SK-N-MC (cell line): ENCODE measurements at regions not wholly inside any gene's neighbourhood (a gene's known extent, or its start where the extent isn't known, plus 50 kb on each side); places are given as distances from the start of the nearest gene placed in this dataset.

ENCODE experiments used
- DNase-seq: peaks from one replicate; pipeline ENCODE4 v3.0.0-alpha.2; 2011; ENCODE audit warnings: low read depth, low spot score
- H3K27ac ChIP-seq: fragments of 200-600 bp; sonication (generic); 2 replicates; pipeline ENCODE4 v1.5.1; 2016; ENCODE audit warnings: mixed run types
- H3K36me3 ChIP-seq: fragments of 200-600 bp; sonication (generic); 2 replicates; pipeline ENCODE4 v1.6.1; 2017; ENCODE audit warnings: antibody characterized with exemption, low read length, mixed read lengths; ENCODE audit not compliant: insufficient read depth
- H3K4me3 ChIP-seq: fragments of 200-600 bp; sonication (generic); 2 replicates; pipeline ENCODE4 v1.5.1; 2016
- H3K9ac ChIP-seq: fragments of 200-600 bp; sonication (generic); 2 replicates; pipeline ENCODE4 v1.8.0; 2017; ENCODE audit warnings: mixed run types, mixed read lengths; ENCODE audit not compliant: insufficient read length
- H3K9me3 ChIP-seq: fragments of 200-600 bp; sonication (generic); 2 replicates; pipeline ENCODE4 v1.6.1; 2017; ENCODE audit warnings: low read depth, mild to moderate bottlenecking, antibody characterized with exemption, low read length, moderate library complexity, mixed read lengths
- EZH2 ChIP-seq: fragments of 200-600 bp; sonication (generic); IDR thresholded peaks from one replicate; pipeline ENCODE4 v1.6.1; 2017; ENCODE audit warnings: antibody characterized with exemption
- FOXP2 ChIP-seq: optimal IDR thresholded peaks from 2 replicates; pipeline ENCODE3; 2011; ENCODE audit warnings: mild to moderate bottlenecking, moderate library complexity; ENCODE audit not compliant: insufficient read depth; ENCODE audit errors: extremely low read length, control extremely low read depth
- POLR2AphosphoS5 ChIP-seq: IDR thresholded peaks from 2 replicates; pipeline ENCODE4 v1.6.1; 2012; ENCODE audit warnings: mild to moderate bottlenecking, low read depth, low read length, borderline replicate concordance

DNA sequence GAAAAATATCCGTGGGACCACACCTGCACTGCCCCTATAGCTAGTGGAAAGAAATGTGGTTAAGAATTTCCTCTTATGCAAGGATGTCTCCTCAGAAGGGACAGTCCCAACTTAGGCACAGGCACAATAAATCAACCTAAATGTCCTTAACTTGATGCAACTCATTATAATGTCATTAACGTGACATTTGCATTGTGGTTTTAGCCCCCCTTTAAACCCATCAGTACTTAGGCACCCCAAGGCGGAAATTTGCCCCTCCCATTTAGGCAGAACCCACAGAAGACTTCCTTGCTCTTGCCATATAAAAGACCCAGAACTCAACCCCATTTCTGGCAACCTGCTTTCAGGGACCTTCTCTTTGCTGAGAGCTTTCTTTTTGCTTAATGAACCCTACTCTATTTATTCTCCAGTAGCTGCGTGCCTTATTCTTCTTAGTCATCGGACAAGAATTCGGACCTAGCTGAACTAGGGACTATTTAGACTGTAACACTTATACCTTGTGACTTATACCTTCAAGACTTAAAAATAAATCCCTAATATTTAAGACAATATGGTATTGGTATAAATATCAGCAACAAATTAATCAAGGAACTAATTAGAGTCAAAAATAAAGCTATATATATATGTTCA, 1281.6 kb upstream of the TMEFF2 start:
- no peak overlapping the region for H3K9ac ChIP-seq
- no peak overlapping the region for H3K27ac ChIP-seq
- no peak for DNase-seq
- no peak overlapping the region for H3K4me3 ChIP-seq
- no peaks in the 10 kb centered on the region for H3K36me3 ChIP-seq
- no peak for TF ChIP-seq EZH2
- no peak for TF ChIP-seq POLR2AphosphoS5
- TF ChIP-seq FOXP2: no peak
- no peaks in the 10 kb centered on the region for H3K9me3 ChIP-seq

DNA sequence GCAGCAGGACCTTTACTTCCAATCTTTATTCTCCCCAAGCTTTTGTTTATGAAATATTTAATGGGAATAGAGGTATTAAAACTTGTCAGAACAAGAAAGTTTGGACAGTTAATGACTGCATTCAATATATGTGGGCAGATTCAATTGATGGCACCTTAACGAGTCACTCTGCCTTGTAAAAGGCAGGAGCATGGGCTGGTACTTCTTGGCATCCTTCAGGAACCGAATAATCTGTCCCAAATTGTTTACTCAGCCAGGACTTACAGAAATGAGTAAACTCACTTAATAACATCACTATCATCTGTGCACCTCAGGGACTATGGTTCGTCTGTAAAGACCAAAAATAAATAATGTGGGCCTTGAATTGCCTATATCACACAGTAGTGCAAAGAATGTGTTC, 1280.3 kb upstream of the TMEFF2 start:
- Histone ChIP-seq H3K27ac (no peak overlapping the region), H3K9me3 (no peaks in the 10 kb centered on the region), H3K4me3 (no peak overlapping the region), H3K9ac (no peak overlapping the region), H3K36me3 (no peaks in the 10 kb centered on the region)
- DNase-seq: no peak
- TF ChIP-seq EZH2 (no peak), FOXP2 (no peak), POLR2AphosphoS5 (no peak)

DNA sequence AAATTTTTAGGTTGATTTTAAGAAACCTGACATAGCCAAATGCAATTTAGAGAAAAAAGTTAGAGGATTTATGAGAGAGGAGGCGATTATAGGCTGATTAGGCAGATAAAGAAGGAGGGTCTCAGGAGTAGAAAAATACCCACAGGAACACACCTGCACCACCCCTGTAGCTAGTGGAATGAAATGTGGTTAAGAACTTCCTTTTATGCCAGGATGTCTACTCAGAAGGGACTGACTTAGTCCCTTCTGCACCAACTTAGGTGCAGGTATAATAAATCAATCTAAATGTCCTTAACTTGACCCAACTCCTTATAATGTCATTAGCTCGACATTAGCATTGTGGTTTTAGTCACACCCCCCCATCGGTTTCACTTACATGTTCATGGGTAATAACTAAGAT, 1274.5 kb upstream of the TMEFF2 start:
- no peak overlapping the region for H3K27ac ChIP-seq
- no peak overlapping the region for H3K9ac ChIP-seq
- TF ChIP-seq FOXP2 (no peak), POLR2AphosphoS5 (no peak), EZH2 (no peak)

DNA sequence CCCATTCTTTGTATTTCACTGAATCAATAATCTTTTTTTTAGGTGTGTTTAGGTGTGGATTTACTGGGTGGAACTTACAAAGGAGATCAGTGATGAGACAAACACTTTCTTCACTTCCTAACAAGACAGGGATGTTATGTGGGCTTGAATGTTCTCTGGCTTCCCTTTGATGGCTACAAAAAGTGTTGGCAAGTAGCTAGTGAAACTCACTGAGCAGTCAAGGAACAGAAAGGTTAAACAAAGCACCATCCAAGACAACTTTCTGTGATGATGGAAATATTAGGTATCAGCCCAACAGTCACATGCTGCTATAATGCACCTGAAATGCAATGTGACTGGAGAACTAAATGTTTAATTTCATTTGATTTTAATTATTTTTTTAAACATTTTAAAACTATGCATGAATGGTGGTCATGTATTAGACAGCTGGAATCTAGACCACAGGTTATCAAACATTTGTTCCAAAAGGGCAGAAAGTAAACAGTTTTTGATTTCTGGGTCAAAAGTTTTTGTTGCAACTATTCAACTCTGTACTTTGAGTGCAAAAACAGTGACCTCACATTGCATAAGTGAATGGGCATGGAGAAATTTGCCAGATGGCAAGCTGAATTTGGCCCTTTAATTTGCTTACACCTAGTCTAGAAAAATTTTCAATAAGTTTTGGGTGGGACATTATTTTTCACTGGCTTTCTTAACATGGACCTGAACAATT, 1272.7 kb upstream of the TMEFF2 start:
- Histone ChIP-seq H3K9me3 (no peaks in the 10 kb centered on the region), H3K27ac (no peak overlapping the region), H3K4me3 (no peak overlapping the region), H3K9ac (no peak overlapping the region), H3K36me3 (no peaks in the 10 kb centered on the region)
- no peak for DNase-seq
- TF ChIP-seq EZH2 (no peak), FOXP2 (no peak), POLR2AphosphoS5 (no peak)

More for the DNA sequence above, 1274.5 kb upstream of the TMEFF2 start:
- DNase-seq: no peak
- Histone ChIP-seq H3K9me3 (no peaks in the 10 kb centered on the region), H3K36me3 (no peaks in the 10 kb centered on the region), H3K4me3 (no peak overlapping the region)

DNA sequence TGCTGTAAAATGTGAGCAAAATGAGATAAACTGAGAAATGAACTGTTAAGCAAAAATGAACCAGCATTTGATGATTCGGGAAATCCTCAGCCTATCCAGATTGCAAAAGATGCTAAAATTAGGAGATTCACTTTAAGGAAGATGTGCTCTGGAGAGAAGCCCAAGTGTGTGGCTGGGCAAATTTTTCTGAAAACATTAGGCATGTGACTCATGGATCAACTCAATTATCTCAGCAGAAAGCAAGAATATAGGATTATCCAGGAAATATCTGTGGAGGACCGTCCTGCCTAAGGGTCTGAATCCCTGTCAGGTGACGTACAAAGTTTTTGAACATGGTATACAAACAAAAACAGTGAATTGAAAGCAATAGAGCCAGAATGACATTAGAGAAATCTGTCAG, 1268.3 kb upstream of the TMEFF2 start:
- Histone ChIP-seq H3K4me3 (no peak overlapping the region), H3K36me3 (no peaks in the 10 kb centered on the region), H3K27ac (no peak overlapping the region), H3K9ac (no peak overlapping the region), H3K9me3 (no peaks in the 10 kb centered on the region)
- TF ChIP-seq EZH2 (no peak), POLR2AphosphoS5 (no peak), FOXP2 (no peak)
- DNase-seq: no peak

DNA sequence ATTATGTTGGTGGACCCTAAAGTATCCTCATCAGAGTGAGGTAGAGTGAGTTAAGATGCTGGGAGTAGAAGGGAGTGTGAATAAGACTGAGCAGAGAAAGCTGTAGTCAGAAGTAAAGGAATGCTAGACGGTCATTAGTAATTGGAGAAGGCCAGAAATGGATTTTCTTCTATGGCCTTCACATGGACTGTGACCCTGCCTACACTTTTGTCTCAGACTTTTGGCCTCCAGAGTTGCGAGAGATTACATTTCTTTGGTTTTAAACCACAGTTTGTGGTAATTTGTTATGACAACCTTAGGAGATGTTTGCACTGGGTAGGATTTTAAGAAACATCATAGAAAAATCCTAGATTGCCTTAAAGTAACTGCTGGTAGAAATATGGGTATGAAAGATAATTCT, 1267.7 kb upstream of the TMEFF2 start:
- DNase-seq: no peak
- H3K9ac ChIP-seq: no peak overlapping the region
- H3K27ac ChIP-seq: no peak overlapping the region
- H3K9me3 ChIP-seq: no peaks in the 10 kb centered on the region
- H3K36me3 ChIP-seq: no peaks in the 10 kb centered on the region
- H3K4me3 ChIP-seq: no peak overlapping the region
- TF ChIP-seq POLR2AphosphoS5 (no peak), FOXP2 (no peak), EZH2 (no peak)

DNA sequence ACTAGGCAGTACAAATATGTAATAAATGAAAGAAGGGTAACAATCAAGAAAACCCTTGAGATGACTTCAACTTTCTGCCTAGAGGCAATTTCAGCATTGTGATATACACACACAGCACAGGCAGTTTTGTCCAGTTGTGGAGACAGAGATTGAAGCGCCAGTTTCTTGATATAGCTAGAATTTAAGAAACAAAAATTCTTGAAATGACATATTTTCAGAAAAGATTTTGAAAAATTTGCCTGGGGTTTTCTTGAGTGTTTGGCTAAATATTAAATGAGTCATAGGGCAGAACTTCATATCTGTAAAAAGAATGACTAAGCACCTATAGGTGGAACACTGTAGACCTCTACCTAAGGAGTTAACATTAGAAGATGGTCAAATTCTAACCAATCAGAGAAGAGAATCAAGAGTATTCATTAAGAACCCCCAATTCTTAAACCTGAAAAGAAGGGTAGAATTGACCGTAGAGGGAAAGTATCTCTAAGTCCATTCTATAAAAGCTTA, 1266.8 kb upstream of the TMEFF2 start:
- Histone ChIP-seq H3K36me3 (no peaks in the 10 kb centered on the region), H3K27ac (no peak overlapping the region), H3K4me3 (no peak overlapping the region), H3K9ac (no peak overlapping the region), H3K9me3 (no peaks in the 10 kb centered on the region)
- DNase-seq: no peak
- TF ChIP-seq EZH2: no peak
- TF ChIP-seq POLR2AphosphoS5: no peak
- TF ChIP-seq FOXP2: no peak

DNA sequence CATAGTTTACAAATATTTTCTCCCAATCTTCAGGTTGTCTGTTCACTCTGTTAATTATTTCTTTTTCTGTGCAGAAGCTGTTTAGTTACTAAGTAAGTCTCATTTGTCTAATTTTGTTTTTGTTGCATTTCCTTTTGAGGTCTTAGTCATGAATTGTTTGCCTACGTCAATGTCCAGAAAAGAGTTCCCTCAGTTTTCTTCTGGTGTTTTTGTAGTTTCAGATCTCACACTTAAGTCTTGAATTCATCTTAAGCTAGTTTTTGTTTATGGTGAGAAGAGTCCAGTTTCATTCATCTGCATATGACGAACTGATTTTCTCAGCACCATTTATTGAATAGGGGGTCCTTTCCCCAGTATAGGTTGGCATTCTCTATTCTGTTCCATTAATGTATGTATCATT, 1252.2 kb upstream of the TMEFF2 start:
- DNase-seq: no peak
- H3K9ac ChIP-seq: no peak overlapping the region
- TF ChIP-seq EZH2 (no peak), POLR2AphosphoS5 (no peak), FOXP2 (no peak)
- no peak overlapping the region for H3K4me3 ChIP-seq
- H3K9me3 ChIP-seq: no peaks in the 10 kb centered on the region
- H3K36me3 ChIP-seq: no peaks in the 10 kb centered on the region
- no peak overlapping the region for H3K27ac ChIP-seq

DNA sequence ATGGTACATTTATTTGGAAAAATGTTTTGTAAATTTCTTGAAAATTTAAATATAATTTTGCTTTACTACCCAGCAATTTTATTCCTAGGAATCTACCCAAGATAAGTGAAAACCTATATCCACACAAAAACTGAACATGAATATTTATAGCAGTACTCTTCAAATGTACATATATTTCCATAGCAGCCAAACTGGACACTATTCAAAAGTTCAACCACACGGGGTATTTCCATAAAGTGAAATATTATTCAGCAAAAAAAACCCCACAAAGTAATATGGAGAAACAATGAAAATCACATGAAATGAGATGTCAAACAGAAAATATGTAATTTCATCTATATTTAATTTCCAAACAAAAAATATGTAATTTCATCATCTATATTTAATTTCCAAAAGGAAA, 1247.6 kb upstream of the TMEFF2 start:
- H3K9me3 ChIP-seq: no peaks in the 10 kb centered on the region
- no peak overlapping the region for H3K27ac ChIP-seq
- no peak overlapping the region for H3K4me3 ChIP-seq
- no peak overlapping the region for H3K9ac ChIP-seq
- DNase-seq: no peak
- TF ChIP-seq POLR2AphosphoS5: no peak
- TF ChIP-seq FOXP2: no peak
- TF ChIP-seq EZH2: no peak
- no peaks in the 10 kb centered on the region for H3K36me3 ChIP-seq
